Left lung (tissue), 4 donors: ENCODE measurements at regions not wholly inside any gene's neighbourhood (a gene's known extent, or its start where the extent isn't known, plus 50 kb on each side); places are given as distances from the start of the nearest gene placed in this dataset.

Experiments
- ATAC-seq: fragments of 200-7000 bp; cut with Tn5 transposase; one replicate; pipeline ENCODE4 v1.9.1; 2020; ENCODE audit warnings: moderate library complexity
- DNase-seq, 4 donors: peaks; one replicate each; pipeline ENCODE4 v3.0.0-alpha.2; 2013 to 2020
- H3K27ac ChIP-seq, 2 donors: fragments of 200-600 bp; sonication (generic) in 1 of 2; one replicate each; pipeline versions ENCODE4 v1.5.0 to v1.8.0; 2020 to 2021
- H3K27me3 ChIP-seq, 2 donors: fragments of 200-600 bp; sonication (generic) in 1 of 2; one replicate each; pipeline versions ENCODE4 v1.5.0 to v1.8.0; 2020 to 2021
- H3K36me3 ChIP-seq, 2 donors: fragments of 200-600 bp; sonication (generic) in 1 of 2; one replicate each; pipeline versions ENCODE4 v1.5.0 to v1.8.0; 2020 to 2021
- H3K4me1 ChIP-seq, 2 donors: fragments of 200-600 bp; one replicate each; pipeline ENCODE4 v1.8.0; 2021
- H3K4me3 ChIP-seq, 2 donors: fragments of 200-600 bp; sonication (generic) in 1 of 2; one replicate each; pipeline versions ENCODE4 v1.5.0 to v1.8.0; 2020 to 2021; ENCODE audit warnings: mild to moderate bottlenecking in 1 of 2
- H3K9me3 ChIP-seq, 2 donors: fragments of 200-600 bp; sonication (generic) in 1 of 2; one replicate each; pipeline versions ENCODE4 v1.5.0 to v1.8.0; 2020 to 2021
- intact Hi-C, 2 donors: fragments of 100-400 bp; cut with DNase I; formaldehyde crosslinking; loops; one replicate each; pipeline versions ENCODE4 v1.11.2 to v1.14.2; 2022
- TF ChIP-seq, protein P1 (sequence below), 2 donors: fragments of 200-600 bp; sonication (generic) in 1 of 2; IDR thresholded peaks; one replicate each; pipeline versions ENCODE4 v1.5.0 to v1.8.0; 2021; ENCODE audit warnings: antibody characterized with exemption in 2 of 2
- donor health status: DM: no; HTN: yes; CAD: no.
- donor health status: DM: no; HTN: no; CAD: no.

DNA sequence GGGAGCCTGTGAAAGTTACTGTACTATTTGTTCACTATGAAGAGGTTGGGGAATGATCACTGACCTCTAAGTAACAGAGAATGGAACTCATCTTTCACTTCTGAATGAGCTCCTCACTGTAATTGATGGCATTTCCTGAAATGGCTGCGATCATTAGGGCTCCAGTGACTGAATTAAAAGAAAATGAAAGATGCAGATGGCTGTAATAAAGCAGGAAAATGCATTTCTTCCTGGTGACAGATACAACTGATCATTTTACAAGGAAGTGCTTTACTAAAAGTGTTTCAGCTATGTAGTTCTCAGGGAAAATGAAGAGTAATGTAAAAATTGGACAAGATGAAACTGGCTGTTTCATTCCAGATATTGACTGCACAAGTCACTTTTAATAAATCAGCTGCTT, 1200.6 kb upstream of the NUDT12 start:
- no peak overlapping the region for H3K27ac ChIP-seq
- DNase-seq (no peak), ATAC-seq (no peak)
- TF ChIP-seq, protein P1, sequence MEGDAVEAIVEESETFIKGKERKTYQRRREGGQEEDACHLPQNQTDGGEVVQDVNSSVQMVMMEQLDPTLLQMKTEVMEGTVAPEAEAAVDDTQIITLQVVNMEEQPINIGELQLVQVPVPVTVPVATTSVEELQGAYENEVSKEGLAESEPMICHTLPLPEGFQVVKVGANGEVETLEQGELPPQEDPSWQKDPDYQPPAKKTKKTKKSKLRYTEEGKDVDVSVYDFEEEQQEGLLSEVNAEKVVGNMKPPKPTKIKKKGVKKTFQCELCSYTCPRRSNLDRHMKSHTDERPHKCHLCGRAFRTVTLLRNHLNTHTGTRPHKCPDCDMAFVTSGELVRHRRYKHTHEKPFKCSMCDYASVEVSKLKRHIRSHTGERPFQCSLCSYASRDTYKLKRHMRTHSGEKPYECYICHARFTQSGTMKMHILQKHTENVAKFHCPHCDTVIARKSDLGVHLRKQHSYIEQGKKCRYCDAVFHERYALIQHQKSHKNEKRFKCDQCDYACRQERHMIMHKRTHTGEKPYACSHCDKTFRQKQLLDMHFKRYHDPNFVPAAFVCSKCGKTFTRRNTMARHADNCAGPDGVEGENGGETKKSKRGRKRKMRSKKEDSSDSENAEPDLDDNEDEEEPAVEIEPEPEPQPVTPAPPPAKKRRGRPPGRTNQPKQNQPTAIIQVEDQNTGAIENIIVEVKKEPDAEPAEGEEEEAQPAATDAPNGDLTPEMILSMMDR (IDR thresholded peaks at IDR 0.05), result no peak
- H3K4me1 ChIP-seq, result no peaks in the 10 kb centered on the region
- no peaks in the 10 kb centered on the region for H3K9me3 ChIP-seq
- intact Hi-C loops, result no loop called here
- H3K36me3 ChIP-seq, result no peaks in the 10 kb centered on the region
- H3K27me3 ChIP-seq, result no peaks in the 10 kb centered on the region
- H3K4me3 ChIP-seq, result no peak overlapping the region

GRCh38 chr5:104757915-104758314, 1195.3 kb upstream of the NUDT12 start:
- intact Hi-C loops, result no loop called here
- ATAC-seq (no peak), DNase-seq (no peak)

DNA sequence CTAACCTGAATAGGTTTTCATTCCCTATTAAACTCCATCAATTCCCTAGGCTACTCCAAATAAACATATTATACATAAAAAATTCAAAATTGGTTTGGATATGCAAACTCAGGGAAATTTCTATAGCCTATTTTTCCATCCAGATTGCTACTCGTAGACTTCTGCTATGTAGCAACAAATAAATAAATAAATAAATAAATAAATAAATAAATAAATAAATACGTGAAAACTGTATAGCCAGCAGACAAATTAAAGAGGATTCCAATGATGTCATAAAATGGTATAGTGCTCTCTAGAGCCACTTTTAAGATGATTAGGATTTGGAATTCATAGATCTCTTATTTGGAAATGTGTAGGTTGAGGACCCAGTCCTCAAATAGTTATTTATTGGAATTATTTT, 1193.2 kb upstream of the NUDT12 start:
- DNase-seq (no peak), ATAC-seq (no peak)
- TF ChIP-seq, protein P1 (IDR thresholded peaks at IDR 0.05), result no peak
- Histone ChIP-seq H3K9me3 (no peaks in the 10 kb centered on the region), H3K27ac (no peak overlapping the region), H3K36me3 (no peaks in the 10 kb centered on the region), H3K27me3 (no peaks in the 10 kb centered on the region), H3K4me1 (no peaks in the 10 kb centered on the region), H3K4me3 (no peak overlapping the region)
- intact Hi-C loops, result no loop called here

More at GRCh38 chr5:104757915-104758314, 1195.3 kb upstream of the NUDT12 start:
- Histone ChIP-seq H3K36me3 (no peaks in the 10 kb centered on the region), H3K4me3 (no peak overlapping the region), H3K4me1 (no peaks in the 10 kb centered on the region), H3K27me3 (no peaks in the 10 kb centered on the region), H3K9me3 (no peaks in the 10 kb centered on the region), H3K27ac (no peak overlapping the region)
- TF ChIP-seq, protein P1 (IDR thresholded peaks at IDR 0.05), result no peak

DNA sequence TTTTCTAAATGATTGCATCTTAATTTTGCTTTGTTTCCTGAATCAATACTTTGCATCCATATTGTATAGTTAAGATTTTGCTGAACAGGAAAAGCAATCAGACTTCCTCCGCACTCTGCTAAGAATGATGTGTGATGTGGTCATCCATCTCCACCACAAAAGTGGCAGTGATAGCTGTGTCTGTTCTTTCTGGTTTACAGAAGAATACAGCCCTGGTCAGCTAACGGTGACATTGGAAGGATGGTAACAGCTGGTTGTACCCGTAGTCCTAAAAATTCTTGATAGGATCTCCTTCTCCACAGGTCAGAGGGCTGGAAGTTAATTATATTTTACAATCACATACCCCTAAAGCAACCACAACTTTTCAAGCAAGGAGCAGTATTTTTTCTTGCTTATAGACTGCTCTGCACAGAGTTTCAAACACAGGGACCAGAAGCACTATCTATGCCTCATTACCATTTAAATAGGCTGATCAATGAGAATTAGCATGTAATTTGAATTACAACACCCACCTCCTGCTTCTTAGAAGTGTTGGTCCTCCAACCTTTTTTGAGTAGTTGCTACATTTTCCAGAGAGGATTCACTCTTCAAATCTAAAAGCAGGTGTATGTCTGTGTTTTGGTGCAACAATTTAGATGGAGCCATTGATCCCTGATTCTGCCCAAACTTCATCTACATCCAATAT, 1191.9 kb upstream of the NUDT12 start:
- no peak overlapping the region for H3K27ac ChIP-seq
- TF ChIP-seq, protein P1 (IDR thresholded peaks at IDR 0.05), result no peak
- no peak for ATAC-seq
- no peak overlapping the region for H3K4me3 ChIP-seq
- no peaks in the 10 kb centered on the region for H3K9me3 ChIP-seq
- H3K27me3 ChIP-seq, result no peaks in the 10 kb centered on the region
- no peaks in the 10 kb centered on the region for H3K4me1 ChIP-seq
- H3K36me3 ChIP-seq, result no peaks in the 10 kb centered on the region
- no peak for DNase-seq
- intact Hi-C loops, result no loop called here

DNA sequence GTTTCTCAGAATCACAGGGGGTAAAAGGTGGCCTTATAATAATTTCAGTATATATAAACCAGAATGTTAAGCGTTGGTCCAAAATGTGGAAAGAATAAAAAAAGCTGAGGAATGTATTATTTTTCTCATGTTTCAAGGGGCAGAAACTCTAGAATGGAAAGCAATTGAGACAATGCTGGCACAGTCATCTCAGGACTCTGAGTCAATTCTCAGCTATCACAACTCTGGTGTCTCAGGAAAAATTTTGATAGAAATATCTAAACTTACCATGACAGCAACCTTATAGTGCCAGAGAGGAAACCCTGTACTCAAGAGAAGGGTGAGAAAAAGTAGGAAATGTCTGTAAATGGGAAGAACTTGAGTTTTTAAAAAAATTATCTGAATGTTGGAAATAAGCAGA, 1189.4 kb upstream of the NUDT12 start:
- H3K9me3 ChIP-seq, result peaks cover 0 to 5% of the 10 kb centered on the region in 2 donors
- no peak for ATAC-seq

More for the DNA sequence above, 1189.4 kb upstream of the NUDT12 start:
- TF ChIP-seq, protein P1 (IDR thresholded peaks at IDR 0.05), result no peak
- intact Hi-C loops, result no loop called here
- no peak overlapping the region for H3K27ac ChIP-seq
- no peaks in the 10 kb centered on the region for H3K4me1 ChIP-seq
- H3K27me3 ChIP-seq, result no peaks in the 10 kb centered on the region
- H3K36me3 ChIP-seq, result no peaks in the 10 kb centered on the region
- no peak for DNase-seq
- H3K4me3 ChIP-seq, result no peak overlapping the region
